ENCODE measurements at regions not wholly inside any gene's neighbourhood (a gene's known extent, or its start where the extent isn't known, plus 50 kb on each side); places are given as distances from the start of the nearest gene placed in this dataset.
"Not testable (repeated sequence)": the region's sequence is repeated elsewhere in the genome, so short reads cannot be mapped to it uniquely, and the experiment has no call there.

DNA sequence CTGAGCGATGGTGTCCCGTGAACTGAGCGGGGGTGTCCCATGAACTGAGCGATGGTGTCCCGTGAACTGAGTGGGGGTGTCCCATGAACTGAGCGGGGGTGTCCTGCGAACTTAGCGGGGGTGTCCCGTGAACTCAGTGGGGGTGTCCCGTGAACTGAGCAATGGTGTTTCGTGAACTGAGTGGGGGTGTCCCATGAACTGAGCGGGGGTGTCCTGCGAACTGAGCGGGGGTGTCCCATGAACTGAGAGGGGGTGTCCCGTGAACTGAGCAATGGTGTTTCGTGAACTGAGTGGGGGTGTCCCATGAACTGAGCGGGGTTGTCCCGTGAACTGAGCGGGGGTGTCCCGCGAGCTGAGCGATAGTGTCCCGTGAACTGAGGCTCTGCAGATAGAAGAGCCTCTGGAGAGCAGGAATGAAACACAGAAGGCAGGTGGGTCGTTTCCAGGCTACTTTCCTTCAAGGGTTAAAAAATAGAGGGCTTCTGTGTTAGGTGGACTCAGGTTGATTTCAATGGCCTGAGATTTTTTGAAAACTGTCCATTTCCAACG lies 176.1 kb downstream of the RTP5 start:
- TF ChIP-seq, protein P1, sequence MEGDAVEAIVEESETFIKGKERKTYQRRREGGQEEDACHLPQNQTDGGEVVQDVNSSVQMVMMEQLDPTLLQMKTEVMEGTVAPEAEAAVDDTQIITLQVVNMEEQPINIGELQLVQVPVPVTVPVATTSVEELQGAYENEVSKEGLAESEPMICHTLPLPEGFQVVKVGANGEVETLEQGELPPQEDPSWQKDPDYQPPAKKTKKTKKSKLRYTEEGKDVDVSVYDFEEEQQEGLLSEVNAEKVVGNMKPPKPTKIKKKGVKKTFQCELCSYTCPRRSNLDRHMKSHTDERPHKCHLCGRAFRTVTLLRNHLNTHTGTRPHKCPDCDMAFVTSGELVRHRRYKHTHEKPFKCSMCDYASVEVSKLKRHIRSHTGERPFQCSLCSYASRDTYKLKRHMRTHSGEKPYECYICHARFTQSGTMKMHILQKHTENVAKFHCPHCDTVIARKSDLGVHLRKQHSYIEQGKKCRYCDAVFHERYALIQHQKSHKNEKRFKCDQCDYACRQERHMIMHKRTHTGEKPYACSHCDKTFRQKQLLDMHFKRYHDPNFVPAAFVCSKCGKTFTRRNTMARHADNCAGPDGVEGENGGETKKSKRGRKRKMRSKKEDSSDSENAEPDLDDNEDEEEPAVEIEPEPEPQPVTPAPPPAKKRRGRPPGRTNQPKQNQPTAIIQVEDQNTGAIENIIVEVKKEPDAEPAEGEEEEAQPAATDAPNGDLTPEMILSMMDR (IDR thresholded peaks at IDR 0.05; ENCODE audit: control extremely low read depth in 1 of 3, insufficient read depth in 1 of 3, low read depth in 1 of 3, low read length in 3 of 3): not testable (repeated sequence)
- not testable (repeated sequence) for TF ChIP-seq ASH2L (IDR thresholded peaks at IDR 0.05; ENCODE audit: low read length); CBX5 (IDR thresholded peaks at IDR 0.05; ENCODE audit: low read depth, low read length); BCL11A (IDR thresholded peaks at IDR 0.05; ENCODE audit: low read depth in 2 of 2, low read length in 2 of 2); EZH2 (IDR thresholded peaks at IDR 0.05; ENCODE audit: low read depth, low read length, severe bottlenecking); CHD1 (IDR thresholded peaks at IDR 0.05; ENCODE audit: low read depth, low read length); CREB1 (IDR thresholded peaks at IDR 0.05); POLR2AphosphoS5 (IDR thresholded peaks at IDR 0.05; ENCODE audit: low read depth, low read length); JUN (IDR thresholded peaks at IDR 0.05; ENCODE audit: low read depth, low read length); RFX5 (IDR thresholded peaks at IDR 0.05; ENCODE audit: borderline replicate concordance, low read depth, low read length); YY1 (IDR thresholded peaks at IDR 0.05; ENCODE audit: low read depth, low read length); GABPA (IDR thresholded peaks at IDR 0.05; ENCODE audit: borderline replicate concordance, insufficient read depth, low read length)

Data from H1 (cell line).